Activated T-cell treated with anti-CD3 and anti-CD28 coated beads for 48 hours (primary cell): ENCODE measurements at regions not wholly inside any gene's neighbourhood (a gene's known extent, or its start where the extent isn't known, plus 50 kb on each side); places are given as distances from the start of the nearest gene placed in this dataset.

Experiments used
- DNase-seq: peaks from one replicate; pipeline ENCODE4 v3.0.0-alpha.2; 2020; ENCODE audit warnings: low read depth

DNA sequence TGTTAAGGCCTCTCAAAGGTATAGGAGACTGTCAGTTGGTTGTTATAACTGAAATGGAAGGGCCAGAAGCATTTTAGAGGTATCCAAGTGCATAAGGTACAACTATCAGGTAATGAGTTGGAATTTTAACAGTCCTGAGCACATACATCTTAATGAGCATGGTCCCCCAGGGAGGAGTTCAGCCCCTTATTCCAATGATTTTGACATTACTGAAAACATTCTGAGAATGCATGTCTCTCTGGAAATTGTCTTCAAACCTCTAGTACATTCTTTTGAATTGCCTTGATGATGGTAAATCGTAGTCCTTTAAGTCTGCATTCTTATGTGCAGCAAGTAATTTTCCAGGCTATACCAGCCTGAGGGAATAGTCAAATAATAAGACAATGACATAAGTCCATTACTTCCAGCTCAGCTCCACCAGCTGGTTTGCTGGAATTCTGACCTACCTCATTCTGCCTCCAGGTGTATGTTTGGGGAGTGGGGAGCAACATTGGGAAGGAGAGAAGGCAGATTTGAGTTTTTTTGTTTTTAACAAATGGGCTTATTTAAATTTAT, 239.2 kb downstream of the MSRB3 start:
- DNase-seq, result no peak

DNA sequence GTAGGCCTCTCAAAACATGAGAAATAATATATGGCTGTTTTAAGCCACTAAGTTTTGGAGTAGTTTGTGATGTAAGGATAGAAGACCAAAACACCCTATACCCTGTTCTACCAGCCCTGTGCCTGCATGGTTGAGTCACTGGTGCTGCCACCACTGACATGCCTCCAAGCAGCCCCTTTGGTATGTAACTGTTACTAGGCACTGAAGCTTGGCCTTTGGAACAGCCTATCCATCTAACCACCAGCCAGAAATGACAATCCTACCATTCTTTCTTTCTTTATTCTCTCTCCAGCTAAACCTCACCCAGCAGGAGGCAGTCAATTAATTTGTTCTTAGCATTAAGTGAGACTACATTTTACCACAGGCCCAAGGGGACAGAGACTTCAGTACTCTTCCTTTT, 240.3 kb downstream of the MSRB3 start:
- DNase-seq, result no peak

DNA sequence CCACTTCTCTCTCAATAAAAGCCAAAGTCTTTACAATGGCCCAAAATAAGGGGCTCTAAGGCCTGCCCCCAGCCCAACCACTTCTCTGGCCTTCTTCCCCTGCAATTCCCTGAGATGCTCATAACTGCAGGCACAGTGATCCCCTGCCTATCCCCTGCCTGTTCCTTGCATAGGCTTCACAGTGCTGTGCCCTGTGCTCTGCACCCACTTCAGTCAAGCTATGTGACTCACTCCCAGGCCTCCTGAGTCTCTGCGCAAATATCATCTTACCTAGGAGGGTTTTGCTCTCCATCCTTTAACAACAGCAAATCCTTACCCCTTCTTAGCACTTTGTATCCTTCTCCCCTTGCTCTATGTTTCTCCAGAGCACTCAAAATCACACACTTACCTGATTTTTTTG, 242.2 kb downstream of the MSRB3 start:
- no peak for DNase-seq

DNA sequence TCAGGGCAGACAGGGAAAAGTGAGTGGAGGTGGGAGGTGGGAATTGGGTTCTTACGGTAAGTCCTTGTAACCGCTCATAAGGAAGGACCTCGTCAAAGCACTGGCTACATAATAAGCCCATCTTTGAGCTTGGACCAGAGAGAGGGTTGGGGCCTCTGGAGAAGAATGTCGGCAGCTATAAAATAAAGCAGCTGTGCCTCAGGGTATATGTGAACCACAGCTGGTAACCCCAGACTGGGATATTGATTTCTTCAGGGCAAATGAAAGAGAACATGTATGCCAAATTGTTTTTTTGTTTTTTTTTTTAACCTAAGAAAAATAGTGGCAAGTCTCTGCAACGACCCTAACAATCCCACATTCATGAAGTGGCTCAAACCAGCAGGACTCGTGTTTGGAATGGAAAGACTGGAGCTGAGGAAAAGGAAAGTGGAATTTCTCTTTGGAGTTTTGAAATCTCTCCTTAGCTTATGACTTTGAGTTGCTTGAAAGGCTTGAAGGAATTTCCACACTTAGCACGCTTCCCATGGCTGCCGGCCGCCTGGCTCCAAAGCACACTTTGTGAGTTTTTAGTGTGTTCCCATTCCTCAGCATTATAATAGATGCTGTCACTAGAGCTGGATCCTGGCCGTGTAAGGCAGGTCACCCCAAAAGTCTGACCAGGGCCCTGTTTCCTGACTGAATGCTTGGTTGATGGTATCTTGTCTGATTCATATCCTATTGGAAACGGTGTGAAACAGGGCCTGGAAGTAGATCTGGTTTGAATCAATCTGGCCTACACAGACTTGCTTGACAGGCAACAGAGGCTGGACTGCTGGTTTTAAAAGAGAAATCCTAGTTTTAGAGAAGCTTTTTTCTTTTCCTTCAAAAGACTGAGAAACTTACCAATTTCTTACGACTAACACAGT, 244.7 kb downstream of the MSRB3 start:
- no peak for DNase-seq

DNA sequence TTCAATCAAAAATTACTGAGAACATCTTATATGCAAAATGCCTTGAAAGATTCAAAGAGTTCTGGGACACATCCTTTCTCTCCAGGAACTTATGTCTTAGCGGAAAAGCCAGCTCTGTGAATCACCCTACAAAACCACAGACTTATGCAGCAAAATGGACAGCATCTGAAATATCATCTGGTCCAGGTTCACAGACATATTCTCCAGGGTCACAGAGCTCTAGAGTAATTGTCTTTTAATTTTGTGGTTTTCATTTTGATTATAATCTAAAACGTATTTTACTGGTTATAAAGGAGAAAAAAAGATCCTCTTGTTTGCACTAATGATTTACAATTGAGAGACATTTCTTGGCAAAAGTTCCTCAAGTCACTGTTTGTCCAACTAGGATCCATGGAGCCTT, 246.2 kb downstream of the MSRB3 start:
- DNase-seq, result no peak

DNA sequence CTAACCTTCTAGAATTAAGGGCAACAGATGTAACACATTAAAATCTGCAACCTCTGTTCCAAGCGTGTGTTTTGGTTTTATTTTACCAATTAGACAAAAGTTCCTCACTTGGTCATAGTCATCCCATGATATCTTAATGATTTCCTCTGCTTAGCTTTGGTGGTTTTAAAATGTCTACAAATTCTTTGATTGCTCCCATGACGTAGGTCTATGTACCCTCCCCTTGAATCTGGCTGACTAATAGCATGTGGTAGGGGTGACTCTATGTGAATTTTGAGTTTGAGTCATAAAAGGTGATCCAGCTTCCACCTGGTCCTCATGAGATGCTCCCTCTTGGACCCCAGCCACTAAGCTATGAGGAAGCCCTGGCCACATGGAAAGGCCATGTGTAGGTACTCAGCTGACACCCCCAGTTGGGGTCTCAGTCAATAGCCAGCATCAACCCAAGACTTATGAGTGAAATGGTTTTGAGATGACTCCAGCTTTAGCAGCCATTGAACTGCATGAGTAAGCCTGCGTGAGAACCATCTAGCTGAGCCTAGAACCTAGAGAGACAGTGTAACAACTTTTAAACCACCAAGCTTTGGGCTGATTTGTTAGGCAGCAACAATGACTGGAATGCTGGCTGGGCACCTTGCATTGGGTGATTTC, 247.1 kb downstream of the MSRB3 start:
- no peak for DNase-seq

DNA sequence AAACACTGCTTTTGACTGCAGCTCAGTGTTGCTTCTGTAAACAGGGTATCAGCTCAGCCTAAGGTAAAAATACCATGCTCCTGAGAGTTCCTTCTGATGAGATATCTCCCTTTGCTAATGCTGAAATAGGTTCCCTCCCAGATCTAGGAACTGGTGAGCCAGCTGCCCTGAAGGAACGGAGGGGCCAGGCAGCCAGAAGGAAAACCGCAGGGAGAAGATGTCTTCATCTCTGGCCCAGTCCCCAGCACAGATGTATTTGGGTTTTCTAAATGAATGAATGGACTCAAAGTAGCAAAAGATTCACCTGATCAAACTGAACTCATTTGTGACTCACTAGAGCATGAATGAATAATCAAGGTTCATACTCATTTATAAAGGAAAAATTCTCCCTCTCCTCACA, 247.8 kb downstream of the MSRB3 start:
- no peak for DNase-seq

DNA sequence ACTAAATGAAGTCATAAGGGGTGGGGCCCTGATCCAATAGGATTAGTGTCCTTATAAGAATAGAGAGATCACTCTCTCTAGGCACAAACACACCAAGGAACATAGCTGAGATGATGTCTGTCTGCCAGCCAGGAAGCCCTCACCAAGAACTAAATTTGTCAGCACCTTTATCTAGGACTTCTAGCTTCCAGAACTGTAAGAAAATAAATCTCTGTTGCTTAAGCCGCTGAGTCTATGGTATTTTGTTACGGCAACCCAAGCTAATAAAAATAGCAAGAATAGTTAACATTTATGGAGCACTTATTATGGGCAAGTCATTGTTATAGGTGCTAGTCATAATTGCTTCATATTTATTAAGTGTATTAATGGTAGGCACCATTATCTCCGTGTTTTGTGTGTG, 249.6 kb downstream of the MSRB3 start:
- DNase-seq, result no peak

DNA sequence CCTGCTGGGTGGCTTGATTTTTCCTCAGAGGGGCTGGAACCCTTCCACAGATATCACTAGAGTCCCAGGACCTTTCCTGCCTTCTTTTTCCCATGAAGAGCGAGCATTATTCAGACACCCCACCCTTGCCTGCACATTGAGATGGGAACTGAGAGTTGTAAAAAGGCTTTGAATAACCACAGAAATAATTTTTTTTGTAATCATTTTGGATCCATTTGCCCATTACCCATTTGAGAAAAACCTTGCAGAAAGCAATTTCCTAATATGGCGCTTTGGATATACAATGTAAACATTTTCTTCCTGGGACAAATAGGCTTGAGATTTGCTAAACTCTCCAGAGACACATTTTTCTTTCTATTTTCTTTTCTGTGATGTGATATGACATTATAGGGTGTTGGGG, 250.6 kb downstream of the MSRB3 start:
- no peak for DNase-seq

DNA sequence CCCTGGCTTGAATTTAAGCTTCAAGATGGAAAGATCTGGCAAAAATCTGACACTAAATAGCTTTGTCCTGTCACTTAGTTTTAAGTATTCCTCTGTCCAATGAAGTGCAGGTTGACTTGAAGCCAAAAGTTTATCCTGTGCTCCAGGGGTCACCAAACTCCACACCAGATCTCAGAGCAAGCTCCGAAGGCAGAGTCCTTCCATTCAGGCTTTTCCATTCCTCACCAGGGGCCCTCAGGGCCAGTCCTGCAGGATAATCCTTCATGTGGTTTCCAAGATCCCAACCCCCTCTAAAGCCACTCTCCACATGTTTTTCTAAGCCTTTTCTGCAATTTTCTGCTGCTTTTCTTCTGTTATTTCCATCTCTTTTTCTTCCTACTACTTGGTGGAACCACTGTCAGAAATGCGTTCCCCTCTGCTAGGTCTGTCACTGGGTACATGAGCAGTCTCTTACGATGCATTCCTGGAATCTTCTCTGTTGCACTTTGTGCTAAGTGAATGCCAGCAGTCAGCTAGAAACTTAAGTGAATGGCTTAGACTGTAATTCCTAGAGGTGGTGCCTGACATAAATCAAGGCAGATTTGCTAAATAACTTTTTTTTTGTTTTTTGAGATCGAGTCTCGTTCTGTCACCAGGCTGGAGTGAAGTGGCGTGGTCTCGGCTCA, 251.4 kb downstream of the MSRB3 start:
- DNase-seq, result no peak

DNA sequence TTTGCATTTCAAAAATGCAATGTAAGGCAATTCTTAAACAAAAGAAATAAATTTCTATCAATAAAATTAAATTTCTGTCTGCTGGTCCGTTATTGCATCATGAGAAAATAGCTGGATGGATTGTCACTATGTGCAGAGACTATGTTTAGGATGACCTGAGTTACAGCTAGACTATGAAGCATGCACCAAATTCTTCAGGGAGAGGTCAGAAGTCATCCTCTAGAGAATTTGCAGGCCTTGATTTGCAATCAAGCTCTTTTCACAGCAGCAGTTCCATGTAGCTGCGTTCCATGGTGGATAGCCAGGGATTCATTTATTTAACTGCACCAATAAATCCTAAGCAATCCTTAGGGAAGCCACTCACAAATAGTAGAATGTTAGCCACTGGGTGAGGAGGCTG, 253.7 kb downstream of the MSRB3 start:
- DNase-seq, result no peak

DNA sequence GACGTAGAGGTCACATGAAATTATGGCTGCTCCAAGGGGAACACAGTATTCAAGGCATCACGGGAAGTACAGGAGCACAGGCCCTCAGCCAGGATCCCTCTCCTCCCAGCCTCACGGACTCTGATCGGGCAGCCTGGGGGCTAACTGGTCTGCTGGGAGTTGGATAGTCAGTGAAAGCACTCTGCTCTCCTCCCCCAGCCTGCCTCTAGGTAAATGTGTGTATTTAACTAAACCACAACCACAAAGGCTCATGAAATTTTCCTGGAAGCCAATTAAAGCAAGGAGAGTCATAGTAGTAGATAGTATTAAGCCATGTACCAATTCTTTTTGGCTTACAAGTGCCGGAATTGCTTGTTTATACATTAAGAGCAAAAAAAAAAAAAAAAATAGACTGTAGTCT, 254.3 kb downstream of the MSRB3 start:
- no peak for DNase-seq

DNA sequence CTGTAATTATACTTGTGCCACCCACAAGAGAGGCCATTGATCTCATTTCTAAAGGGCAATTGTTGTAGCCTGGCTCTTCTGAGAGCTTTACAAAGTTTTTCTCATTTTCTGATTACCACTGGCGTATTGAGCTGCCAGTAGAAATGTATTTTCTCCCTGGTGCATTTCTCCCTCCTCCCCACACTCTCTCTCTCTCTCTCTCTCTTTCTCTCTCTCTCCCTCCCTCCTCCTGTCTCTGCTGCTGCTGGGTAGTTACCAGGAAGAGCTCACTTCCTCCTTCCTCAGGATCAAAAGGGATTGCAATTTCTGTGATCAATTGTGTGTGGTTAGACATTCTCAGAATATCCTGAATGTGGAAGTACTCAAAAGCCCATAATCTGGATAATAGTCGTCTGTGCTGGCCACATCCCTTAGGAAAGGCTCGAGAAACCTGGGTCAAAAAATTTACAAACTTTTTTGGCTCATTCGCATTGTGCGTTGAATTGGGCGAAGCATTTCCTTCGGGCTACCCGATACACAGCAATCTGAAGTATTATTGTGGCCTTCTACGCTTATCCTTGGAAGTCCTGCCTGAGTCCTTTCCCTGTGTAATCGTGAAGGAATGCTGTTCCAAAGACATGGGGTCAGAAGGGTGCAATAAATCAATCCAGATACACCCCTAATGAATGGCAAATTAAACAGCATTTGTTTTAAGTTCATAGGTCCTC, 254.8 kb downstream of the MSRB3 start:
- DNase-seq, result no peak

DNA sequence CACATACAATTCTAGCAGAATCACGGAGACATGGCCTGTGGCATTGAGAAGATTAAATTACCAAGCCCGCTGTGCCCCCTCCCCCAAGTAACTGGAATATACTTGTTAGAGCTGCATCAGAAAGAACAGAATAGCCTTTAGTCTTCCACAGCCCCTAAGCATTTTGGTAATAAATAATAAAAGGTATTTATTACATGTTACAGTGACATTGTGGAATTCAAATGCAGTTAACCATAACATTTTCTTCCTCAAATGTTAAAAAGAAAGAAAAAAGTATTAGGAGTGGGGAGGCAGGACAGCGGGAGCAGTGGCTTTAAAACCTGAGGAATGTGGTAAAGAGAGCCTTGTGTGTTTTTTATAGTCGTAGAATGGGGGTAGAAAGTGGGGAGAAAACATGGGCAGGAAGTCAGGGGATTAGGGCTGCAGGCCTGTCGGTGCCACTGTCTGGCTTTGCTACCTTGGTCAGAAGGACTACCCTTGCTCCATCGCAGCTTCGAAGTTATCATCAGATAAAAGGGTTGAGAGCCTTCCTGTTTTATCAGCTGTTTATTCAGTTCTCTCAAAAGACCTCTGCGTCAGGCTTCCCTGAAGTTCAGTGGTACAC, 255.9 kb downstream of the MSRB3 start:
- no peak for DNase-seq

DNA sequence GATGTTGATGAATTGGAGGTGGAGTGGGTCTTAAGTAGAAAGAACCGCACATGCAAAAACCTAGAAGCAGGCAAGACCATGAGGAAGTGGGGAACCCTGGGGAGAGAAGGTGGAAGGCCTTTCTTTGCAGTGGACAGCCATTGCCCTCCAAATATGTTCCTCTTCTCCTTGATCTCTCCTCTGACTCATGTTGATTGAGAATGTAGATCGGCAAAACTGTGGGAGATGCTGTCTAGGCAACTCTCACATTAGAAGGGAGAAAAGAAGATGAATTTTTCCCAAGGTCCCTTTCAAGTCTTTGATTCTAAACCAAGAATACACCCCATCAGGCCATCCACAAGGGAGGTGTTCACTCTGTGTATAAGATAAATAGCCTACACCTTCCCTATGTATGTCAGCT, 257.5 kb downstream of the MSRB3 start:
- no peak for DNase-seq

DNA sequence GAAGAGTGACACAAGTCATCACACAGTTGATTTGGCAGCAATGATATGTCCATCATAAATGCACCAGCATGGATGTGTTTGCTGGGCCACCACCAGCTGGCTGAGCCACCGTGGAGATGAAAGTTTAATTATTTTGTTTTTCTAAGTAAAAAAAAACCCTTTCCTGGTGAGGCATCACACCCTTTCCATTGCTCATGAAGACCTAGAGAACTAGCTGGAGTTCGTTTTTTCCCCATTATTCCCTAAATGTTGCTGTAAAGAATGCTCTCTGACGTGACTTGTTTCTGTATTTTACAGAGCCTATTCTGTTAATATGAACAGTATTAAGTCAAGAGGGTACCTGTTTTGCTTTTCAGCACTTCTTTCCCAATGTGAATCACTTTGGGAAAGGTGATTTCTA, 257.9 kb downstream of the MSRB3 start:
- DNase-seq, result no peak

DNA sequence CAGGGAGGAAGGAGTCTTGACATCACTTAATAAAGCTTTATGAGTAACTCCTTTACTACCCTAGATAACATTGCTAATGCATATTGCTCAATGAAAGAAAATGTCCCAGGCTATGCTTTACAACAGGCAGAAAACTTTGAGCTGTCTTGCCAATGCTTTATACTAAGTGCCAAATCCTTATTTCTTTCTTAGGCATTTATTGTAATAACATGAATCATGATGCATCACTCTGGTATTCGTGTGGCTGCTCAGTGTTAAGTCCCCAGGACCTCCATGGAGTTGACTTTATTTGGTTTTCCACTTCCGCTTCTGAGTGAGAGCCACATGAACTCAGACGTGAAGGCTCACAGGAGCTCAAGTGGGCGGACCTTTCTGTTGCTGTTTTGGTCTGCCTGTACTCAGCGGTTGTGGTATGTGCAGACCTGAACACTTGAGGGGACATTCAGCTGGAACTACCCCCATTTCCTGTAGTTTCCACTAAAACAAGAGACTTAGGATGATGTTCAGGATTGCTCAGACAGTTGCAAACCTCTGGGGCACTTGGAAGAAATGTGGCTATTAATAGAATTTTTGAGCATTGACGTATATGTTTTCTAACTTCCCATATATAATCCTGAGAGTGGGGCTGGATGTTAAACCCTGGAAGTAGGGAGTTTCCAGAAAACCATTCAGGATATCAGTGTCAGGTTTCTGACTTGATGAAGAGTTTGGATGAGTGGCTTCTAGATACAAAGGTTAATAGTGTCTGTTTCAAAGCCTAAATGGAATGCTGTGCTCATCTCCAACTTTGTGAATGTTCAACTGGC, 258.6 kb downstream of the MSRB3 start:
- DNase-seq, result no peak

DNA sequence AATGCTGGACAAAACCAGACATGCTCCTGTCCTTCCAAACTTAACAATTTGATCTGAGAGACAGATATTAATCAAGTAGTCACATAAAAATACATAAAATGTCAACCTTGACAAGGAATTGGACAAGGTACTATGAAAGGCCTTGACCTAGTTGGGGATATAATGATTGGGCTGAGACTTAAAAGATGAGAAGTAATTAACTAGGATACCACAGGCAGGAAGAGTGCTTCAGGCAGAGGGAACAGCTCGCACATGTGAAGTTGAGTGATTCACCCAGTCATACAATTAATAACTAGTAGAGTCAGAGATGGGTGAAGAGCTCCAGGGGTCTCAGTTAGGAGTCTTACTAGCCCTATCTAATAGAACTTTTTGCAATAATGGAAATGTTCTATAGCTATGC, 259.5 kb downstream of the MSRB3 start:
- DNase-seq, result no peak

DNA sequence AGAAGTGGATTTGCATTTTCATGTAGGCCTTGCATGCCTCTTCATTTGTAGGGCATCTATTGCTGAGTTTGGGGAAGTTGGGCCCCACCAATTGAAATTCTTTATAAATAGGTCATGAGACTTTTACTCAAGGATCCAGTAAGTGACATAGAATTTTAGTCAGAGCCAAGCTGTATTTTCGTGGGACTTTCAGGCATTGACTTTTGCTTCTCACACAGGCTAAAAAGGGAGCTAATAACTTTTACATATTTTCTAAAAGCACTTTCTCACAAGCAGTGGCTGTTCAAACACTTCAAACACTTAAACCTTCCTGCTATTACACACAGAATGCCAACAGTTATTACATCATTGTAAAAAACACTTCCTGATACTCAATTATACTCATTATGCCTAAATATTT, 260.5 kb downstream of the MSRB3 start:
- no peak for DNase-seq

DNA sequence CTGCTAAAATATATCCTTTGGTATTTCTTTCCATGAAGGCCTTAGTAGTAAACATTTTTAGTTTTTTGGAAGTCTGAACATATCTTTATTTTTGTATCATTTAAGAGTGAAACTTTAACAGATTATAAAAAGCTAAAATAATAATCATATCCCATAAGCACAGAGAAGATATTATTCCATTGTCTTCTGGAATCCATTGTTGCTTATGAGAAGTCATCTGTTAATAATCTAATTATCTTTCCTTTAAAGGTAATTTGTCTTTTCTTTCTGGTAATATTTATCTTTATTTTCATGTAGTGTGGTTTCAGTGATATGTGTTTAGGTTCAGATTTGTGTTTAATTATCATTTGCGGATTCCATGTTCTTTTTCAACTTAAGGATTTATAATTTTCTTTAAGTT, 261.7 kb downstream of the MSRB3 start:
- DNase-seq, result no peak

DNA sequence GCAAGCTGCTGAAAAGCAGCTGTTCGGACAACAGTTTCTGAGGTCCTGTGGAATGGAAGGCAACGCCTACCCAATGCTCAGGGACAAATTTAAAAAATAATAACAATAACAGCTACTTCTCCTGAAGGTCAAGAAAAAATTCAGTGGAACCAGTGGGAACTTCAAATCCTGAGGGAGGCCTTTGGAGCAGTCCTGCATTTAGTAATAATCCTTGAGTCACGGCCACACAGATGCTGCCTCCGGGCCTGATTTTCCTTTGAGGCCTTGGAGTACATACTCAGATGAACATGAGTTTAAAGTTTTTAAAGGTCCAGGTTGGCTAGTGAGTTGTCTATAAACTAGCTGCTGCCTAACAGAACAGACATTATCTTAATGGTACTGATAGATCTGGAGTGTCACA, 268.0 kb downstream of the MSRB3 start:
- no peak for DNase-seq
